ENCODE measurements at regions not wholly inside any gene's neighbourhood (a gene's known extent, or its start where the extent isn't known, plus 50 kb on each side); places are given as distances from the start of the nearest gene placed in this dataset.
A peak's percentile ranks its signal among the peaks of the same experiment; 100 is the strongest.

DNA sequence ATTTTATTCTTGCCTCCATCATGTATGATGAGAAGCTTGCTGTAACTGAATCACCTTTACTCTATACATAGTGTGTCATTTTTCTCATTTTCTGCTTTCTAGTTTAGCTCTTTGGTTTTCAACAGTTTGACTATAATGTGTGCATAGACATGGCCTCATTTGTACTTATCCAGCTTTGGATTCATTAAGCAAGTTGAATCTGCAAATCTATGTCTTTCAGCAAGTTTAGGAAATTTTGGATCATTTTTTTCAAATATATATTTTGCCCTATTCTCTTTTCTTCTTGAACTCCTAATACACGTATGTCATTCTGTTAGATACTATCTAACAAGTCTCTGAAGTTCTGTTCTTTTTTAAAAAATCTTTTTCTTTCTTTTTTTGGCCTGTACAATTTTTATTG lies 57.8 kb downstream of the PRLHR start:
- no peak for DNase-seq

DNA sequence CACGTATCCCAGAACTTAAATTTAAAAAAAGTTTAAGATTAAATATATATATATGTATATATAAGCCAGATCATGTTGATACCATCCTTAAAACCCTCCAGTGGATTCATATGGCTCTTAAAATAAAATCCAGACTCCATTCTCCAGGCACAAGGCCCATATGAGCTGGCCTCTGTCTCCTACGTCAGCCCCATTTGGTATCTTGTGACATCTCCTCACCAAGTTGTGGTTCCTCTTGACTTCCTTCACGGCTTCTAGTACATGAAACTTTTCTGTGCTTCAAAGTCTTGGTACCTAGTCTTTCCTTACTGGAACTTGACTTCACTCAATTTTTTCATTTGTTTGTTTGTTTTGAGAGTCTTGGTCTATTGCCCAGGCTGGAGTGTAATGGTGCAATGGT lies 61.3 kb downstream of the PRLHR start:
- no peak for DNase-seq

DNA sequence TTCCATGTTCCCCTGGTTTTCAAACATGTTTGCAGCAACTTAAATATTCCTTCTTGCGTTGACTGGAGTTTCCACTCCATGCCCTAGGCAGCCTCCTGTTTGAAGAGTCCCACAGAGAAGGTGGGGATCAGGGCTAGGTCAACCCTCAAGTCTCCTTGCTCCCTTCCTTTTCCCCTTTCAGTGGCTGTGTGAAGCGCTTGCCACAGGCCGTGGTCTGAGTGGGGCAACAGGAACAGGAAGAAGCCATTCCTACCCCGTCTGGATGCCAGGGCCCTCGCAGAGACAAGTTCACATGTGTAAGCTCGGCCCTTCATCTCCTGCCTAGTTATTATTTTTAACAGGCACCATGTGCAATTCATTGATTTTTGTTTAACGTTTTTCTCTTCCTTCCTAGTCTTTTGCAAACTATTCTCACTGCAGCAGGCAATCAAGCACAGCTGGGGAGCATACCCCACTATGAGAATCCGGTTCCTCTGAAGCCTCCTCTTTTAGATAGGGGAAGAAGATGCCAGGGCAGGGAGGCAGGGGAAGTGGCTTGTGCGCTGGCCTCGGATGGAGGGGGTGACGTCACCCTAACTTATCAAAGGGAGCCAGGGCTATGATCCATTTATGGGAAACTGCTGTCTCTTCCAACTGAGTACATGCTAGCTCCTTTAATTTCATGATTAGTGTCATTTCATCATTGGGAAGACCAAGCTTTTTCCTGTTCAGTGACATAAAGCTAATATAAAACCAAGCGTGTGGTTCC lies 64.2 kb downstream of the PRLHR start:
- peak; percentile 11 for DNase-seq

DNA sequence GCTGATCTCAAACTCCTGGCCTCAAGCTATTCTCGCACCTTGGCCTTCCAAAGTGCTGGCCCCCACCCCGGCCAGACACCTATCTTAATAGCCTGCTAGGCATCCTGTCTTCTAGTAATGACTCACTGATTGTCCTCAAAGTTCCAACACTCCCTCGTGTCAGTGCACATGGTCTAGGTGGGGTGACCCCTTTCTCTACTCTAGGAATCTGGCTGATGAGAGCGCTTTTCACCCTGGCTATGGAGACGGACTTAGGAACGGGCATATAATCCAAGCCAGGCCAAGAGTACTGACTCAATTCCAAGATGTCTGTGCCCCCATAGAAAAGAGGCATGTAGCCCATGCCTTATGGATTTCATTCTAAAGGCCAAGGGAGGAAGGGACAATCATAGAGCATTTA lies 67.0 kb downstream of the PRLHR start:
- no peak for DNase-seq

DNA sequence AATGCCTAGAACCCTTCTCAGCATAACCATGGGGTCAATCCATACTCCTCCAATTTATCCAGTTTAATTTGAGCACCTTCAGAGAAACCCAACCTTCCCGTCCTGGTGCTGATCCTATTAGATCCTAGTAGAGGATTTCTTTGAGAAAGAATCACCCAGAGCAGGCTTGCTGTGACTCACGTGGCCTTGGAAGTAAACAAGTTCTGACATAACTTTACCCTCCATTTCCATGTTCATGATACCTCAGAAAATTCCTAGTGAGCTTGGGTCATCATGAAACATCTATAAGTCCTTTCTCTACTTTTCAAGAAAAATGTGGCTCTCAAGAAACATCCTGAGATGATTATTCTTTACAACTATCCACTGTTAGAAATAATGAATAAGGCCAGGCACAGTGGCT lies 71.7 kb downstream of the PRLHR start:
- no peak for DNase-seq

DNA sequence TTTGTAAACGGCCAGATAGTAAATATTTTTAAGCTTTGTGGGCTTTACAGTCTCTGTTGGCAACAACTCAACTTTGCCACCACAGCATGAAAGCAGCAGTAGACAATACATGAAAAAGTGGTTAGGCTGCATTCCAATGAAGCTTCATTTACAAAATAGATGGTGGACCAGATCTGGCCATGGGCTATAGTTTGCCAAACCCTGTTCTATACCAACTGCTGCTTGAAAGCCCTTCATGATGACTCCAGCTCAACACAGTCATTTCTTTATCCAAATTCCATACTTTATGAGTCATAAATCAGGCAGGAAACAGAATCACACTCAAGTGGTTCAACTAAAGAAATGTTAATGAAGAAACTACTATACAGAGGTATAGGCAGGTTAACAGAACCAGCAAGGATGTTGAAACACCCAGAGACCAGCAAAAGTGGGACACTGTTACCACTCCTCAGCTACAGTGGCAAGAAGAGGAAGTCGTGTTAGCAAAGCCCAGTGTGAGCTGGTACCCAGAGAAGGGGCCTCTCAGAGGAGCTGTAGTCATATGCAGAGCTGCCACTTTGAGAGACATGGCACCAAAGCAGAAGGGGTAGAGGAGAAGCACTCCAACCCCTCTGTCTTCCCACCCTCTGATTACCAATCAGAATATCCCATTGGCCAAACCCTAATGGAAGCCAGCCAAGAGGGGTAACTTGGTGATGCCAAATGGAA lies 72.5 kb downstream of the PRLHR start:
- DNase-seq: no peak

DNA sequence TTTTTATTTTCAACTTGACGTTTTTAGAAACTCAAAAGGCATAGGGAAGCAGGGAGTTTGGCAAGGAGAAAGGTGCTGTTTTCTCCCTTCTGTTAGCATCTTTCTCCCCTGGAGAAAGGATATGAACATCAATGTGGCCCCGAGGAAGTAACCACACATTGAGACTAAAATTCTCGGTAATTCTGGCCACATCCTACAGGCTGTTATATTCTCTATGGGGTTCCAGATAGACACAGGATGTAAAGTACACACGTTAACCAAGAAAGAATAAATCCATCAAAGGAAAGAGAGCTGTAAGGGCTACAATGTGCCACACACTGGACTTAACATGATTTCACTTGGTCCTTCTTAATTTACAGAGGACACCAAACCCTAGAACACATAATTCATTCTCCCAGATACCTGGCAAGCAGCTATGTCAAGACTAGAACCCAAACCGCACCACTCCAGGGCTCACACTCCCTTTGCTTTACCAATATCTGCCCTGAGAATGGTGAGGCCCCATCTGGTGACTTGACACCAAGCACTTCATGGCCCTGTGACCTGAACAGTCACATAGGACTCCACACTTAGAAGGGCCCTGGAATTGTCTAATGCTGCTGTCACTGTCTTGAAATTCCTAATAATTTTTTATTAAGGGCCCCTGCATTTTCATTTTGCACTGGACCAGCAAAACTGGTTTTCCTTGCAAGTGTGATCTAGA lies 73.9 kb downstream of the PRLHR start:
- DNase-seq: no peak

DNA sequence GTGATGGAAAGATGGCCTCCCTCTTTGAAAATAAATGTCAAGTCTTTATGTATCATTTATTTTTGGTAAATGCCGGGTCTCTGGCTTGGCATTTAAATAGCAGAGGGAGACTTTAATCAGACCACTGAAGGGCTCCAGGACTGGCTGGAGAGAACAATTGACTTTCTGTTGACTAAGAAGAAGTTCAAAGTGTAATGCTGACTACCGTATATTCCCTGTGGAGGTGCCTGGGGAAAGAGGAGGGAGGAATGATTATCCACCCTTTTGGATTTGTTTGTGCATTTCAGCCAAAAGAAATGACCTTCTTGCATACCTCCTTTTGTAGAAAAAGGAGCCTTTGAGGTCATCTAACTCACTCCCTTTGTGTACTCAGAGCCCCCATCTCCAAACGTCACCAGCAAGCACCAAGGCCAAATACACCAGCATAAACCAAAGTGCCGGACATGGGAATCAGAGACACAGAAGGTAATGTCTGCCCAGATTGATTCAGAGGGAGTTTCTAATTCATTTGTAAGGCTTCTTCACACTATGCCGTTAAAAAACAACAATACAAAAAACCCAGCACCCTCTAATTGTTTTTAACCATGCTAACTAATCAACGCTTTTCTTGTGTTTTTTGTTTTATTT lies 75.2 kb downstream of the PRLHR start:
- no peak for DNase-seq

DNA sequence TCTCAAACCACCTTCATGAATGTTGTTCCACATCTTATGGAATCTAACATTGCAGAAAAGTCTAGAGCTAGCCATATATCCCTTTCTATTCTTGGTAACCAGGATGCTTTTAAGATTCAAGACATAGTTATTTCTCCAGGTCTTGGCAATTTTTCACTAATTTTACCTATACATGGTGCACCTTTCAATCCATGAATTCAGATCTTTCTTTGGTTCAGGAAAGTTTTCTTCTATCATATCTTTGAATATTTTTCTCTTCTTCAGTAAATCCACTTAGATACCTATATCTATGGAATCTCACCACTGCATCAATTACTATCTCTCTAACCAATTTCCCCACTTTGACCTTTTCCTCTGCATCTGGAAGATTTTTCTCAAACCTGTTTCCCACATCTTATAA lies 77.4 kb downstream of the PRLHR start:
- DNase-seq: no peak

DNA sequence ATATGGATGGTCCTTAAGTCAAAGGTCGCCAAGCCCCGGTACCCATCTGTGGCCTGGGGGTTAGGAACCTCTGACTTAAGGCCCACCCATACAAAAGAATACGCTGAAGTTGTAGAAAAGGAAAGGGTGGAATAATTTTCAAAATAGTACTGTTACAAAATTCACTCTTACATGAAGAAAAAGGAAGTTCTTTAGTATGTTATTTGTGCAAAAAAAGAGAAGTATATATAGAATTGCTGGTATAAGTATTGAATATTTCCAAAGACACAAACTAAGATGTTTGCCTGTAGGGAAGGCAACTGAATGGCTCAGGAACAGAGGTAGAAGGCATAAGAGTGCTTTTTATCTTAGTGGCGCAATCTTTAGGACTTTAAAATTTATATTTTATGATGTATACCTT lies 78.7 kb downstream of the PRLHR start:
- no peak for DNase-seq

DNA sequence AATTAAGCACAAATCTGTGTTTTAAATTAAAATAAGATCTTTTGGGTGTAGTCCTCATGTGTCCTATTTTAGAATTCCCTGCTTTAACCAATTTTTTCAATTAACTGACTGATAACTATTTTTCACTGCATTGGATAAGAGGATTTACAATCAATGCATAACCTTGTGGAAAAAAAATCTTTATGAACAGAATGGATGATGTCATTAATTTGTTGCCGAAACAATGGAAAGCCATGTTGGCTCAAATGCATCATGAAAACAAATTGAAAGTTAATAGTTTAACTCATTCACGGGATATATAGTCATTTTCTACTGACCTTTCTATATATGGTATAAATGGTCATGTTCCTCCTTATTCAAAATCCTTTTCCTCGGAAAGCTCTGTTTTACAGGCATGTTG lies 82.3 kb downstream of the PRLHR start:
- DNase-seq: no peak

DNA sequence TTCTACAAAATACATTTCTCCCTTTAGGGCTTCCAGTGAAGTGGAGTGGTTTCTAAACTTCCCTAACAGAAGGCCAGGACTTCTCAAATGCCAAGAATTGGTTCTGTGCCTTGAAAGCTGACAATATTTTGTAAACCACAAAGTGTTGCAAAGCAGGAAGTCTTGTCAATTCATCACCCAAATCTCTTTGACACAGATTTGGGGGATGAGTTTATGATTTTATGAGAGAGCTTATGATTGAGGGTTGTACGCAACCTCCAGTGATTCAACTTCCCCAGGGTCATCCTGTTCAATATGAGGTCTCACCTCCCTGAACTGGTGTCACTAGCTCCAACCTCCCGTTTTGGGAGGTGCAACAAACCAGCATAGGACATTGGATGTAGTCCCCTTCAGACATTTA lies 83.7 kb downstream of the PRLHR start:
- DNase-seq: no peak

DNA sequence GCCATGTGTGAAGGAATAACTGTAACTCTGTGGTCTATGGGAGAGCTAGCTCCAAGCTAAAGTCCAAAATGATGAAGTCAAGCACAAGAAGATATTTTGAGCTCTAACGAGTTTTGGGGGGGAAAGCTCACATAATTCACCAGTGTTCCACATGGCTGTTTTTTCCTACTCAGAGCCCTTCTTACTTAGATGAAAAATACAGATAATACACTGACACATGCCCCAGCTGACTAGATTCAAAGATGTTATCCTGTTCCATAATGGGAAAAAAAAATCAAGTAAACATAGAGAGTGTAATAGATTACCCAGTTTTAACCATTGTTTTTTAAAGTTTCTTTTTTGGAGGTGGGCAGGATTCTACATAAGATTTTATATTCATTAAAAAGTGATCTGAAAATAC lies 86.6 kb downstream of the PRLHR start:
- DNase-seq: no peak

DNA sequence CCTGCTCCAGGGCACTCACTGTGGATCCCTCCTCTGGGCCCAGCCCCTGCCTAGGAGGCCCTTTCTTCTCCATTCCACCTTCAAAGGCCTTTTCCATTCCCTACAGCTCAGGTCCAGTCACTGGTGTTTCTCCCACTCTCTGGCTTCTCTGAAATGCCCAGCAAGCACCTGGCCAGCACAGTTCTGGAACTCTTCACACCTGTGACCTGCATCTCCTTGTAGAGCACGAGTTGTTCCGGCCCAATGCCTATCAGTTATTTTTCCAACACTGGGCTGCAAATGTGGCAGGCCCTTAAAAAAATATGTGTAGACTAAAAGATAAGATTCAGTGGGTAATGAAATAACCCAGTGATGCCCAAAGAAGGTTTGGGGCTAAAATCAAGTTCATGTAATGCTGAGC lies 87.1 kb downstream of the PRLHR start:
- no peak for DNase-seq

DNA sequence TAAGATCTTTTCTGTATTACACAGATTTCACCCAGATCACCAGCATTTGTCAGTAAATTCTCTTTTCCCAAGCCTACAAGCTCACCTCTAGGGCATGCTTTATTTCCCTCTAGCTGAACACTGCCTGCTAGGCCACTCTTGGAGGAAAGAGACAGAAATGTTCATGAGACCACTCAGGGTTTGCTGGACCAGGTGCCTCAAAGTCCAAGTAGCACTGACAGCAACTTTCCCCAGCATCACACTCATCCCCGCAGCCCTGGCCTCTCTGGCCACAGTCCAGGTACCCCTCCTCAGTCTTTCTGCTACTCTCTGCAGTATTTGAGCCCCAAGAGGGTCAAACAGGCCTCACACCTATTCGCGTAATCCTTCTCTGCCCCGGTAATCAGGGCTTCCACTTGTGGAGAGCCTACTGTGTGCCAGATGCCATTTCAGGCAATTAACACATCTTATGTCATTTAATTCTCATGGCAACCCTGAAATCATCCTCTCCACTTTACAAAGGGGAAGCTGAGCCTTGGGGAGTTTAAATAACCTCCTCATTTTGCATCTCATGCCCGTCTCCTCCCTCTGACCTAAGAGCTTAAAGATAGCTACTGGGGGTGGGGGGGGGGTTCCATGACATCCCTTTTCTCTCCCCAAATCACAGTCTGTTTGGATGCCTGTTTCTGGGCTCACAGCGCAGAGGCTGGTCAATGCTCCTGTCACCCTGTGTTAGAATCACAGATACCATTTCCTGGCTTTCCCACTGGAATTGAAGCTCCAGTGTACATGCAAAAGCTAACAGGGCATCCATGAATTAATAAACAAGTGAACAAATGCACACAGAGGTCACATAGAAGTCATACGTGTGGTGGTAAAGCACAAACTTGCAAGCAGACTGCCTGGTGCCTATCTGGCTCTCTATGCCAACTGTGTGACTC lies 88.5 kb downstream of the PRLHR start:
- no peak for DNase-seq

DNA sequence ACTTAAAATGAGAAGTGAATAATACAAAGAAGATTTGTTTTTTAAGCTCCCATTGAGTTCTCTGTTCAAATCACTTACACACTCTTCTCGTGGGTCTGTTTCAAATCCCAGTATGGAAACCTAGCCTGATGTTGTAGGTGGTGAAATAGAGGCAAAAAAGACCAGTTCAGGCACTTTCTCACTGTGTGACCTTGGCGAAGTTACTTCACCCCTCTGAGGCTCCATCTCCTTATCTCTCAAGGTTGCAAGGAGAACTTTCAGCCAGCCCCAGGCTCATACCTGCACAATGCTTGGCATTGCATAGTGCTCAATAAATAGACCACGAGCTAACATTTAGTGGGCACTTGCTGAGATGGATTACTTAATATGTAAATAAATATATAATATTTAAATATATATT lies 90.1 kb downstream of the PRLHR start:
- no peak for DNase-seq

DNA sequence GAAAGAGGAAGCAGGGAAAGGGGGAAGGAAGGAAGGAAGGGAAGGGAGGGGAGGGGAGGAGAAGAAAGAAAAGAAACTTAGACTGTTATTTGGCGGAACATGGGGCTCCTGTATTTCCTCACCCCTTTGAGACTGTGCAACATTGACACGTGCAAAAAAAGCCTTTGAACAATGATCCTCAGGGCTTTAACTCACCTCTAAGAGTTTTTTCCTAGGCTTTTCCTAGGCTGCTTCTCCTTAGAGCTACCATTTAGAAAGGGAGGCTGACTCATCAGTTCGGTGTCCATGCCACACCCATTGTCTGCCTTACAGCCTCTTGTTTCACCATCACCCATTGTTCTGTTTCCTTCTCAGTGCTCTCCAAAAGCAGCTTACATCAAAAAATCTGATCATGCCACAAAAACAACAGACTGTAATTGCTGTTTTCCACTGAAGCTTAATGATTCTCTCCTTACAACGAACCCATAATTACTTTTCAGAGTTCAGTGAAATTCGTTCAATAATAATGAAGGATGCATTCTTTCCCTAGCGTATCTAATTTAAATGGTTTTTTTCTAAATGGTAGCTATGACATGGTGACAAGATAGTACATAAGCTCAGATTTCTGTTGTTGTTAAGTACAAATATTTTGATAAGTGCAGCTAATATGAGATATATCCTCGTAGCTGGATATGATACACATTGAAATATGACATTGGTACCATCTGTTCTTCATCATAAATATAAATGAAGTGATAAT lies 90.8 kb downstream of the PRLHR start:
- DNase-seq: no peak

DNA sequence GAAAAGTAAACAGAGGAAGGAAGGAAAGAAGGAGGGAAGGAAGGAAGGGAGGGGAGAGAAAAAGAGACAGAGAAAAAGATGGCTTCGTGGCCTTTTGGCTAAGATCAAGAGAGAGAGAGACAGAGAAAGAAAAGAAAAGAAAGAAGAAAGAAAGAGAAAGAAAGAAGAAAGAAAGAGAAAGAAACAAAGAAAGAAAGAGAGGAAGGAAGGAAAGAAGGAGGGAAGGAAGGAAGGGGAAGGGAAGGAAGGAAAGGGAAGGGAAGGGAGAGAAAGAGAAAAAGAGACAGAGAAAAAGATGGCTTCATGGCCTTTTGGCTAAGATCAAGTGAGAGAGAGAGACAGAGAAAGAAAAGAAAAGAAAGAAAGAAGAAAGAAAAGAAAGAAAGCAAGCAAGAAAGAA lies 91.4 kb downstream of the PRLHR start:
- no peak for DNase-seq

DNA sequence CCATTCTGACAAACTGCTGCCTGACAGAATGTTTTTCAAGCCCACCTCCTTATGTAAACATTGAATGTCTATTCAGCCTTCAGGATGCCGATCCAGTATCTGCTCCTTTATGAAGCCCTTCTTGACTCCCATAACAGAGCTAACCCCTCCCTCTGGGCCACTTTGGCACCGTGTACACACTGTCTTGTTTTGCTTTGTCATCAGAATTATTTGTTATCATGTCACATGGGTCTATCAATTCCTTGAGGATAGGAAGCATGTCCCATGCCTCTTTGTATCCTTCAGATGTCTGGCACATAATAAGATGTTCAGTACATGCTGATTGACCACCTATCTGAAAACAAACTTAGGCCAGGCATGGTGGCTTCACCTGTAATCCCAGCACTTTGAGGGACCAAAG lies 92.3 kb downstream of the PRLHR start:
- DNase-seq: no peak

DNA sequence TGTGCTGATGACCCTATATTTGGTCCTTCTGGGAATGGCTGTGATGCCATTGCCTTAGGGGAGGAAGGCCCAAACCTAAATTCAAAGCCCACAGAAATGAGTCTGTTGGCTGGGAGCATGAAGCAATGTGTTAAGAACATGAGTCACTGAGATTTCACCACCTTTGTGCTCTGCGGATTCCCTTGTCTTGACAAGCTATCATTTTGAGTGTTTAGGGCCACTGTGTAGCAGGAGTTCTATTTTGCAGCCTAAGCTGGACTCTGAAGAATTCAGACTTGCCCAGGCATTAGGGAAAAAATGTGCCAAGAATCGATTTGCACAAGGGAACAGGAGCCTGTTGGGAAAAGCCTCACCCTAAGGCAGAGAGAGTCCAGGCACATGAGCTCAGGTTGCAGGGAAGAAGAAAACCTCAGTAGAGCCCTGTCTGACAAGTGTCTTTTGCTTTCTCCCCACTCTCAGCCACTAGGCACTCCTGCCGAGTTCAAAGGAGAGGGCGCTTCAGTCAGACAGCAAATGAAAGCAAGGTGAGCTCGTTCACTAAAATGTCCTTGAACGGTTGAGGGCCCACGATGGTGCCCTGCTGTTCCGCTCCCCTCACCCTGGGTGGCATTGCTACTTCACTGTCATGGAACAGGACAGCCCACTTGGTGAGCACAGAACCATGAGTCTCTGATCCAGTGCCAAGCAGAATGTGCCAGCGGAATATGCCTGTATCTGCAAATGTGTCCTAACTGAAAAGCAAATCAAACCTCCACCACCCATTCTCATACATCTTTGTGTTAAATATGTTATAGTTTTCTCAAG lies 93.6 kb downstream of the PRLHR start:
- DNase-seq: no peak

DNA sequence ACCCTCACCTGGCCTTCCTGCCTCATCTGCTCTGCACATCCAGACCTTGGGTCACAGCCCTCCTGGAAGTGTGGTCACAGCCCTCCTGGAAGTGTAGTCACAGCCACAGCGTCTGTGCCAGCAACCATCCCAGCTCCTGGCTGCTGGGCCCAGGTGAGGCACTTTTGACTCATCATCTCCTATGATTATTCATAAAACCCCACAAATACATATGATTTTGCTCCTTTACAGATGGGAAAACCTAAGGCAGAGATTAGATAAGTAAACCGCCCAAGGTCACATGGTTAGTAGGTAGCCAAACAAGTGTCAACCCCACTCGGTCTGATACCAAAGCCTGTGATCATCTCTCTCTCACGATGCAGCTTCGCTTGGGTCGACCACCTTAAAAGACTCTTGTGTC lies 94.3 kb downstream of the PRLHR start:
- no peak for DNase-seq

All from hematopoietic multipotent progenitor cell treated with erythropoietin and hydrocortisone succinate and interleukin-3 and kit ligand, for 6 days (in vitro differentiated cells).